IMR-90 (cell line): ENCODE measurements at regions not wholly inside any gene's neighbourhood (a gene's known extent, or its start where the extent isn't known, plus 50 kb on each side); places are given as distances from the start of the nearest gene placed in this dataset.

Experiments used
- CTCF ChIP-seq: conservative IDR thresholded peaks from 2 replicates; pipeline ENCODE4 v1.5.1; 2012; ENCODE audit warnings: mild to moderate bottlenecking, low read depth, low read length, improper control_type of control experiment
- POLR2A ChIP-seq: IDR thresholded peaks from 2 replicates; pipeline ENCODE4 v1.6.1; 2012; ENCODE audit warnings: mild to moderate bottlenecking, low read depth, low read length
- RAD21 ChIP-seq: IDR thresholded peaks from 2 replicates; pipeline ENCODE4 v1.6.1; 2012; ENCODE audit warnings: low read length, improper control_type of control experiment

GRCh38 chr2:104786821-104787220 is 67.1 kb upstream of the POU3F3 start:
- TF ChIP-seq CTCF: no peak
- no peak for TF ChIP-seq POLR2A
- no peak for TF ChIP-seq RAD21
